DMS153 treated with DMSO at 0.1 percent for 48 hours (cell line): ENCODE measurements at regions not wholly inside any gene's neighbourhood (a gene's known extent, or its start where the extent isn't known, plus 50 kb on each side); places are given as distances from the start of the nearest gene placed in this dataset.

Source experiments
- DNase-seq: peaks from one replicate; lab custom pipeline; 2025; ENCODE audit not compliant: unreplicated experiment; lab: John Stamatoyannopoulos, UW

DNA sequence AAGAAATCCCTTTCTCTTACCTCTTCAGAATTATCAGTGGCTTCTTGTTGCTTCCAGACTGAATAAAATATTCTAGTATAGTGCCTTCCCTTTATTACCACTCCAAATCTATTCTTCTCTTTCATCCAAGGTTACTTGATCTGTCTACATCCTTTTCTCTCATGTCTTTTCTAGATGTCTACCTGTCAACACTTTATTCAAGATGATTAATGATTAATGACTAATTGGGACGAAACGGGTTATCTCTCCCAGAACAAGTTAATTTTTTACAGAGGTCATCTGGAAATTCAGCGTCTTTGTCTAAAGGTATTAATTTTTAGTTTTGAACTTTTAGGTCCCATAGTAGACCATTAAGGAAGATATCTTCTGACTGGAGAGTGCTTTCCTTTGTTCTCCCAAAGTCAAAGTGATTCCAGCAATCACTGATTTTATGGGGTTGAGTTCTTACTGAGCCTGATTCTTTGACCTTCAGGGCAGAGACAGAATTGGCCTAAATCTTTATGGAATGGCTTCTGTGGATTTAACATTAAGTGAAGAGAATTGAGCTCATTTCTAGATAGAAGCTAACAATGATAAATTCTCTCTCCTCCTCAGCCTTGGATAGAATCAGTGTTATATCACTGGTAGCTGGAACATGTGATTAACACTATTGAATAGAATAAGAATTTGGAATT is 335.4 kb upstream of the TEX13C start:
- DNase-seq = no peak

DNA sequence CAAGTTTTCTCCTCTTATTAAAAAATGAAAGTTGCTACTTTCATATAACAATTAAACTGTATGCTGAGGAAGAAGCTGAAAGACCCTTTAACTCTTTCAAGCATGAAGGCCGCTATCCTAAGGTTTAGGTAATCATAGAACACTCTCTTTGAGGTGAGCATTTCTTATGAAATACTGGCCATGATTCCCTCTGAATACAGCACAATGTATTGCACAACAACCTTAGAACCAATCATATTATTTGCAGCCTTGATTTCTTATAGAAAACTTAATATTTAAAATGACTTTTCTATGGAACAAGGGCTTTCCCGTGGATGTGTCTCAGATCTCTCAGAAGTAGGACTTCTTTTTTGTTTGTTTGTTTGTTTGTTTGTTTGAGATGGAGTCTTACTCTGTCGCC is 333.4 kb upstream of the TEX13C start:
- no peak for DNase-seq

DNA sequence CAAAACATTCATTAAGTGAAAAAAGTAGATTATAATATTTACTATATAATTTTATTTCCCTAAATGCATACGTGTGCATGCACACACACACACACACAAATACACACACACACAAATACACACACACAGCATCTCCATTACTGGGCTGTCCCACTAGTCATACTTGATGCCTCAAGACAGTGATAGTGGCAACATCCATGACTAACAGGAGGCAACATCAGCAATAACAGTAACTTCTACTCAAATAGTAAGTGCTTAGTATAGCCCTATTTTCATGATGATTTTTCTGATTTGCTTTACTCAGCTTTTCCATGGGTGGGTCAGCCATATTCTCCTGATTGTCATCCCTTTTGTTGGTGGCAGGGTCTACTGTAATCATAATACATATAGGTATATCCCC is 325.9 kb upstream of the TEX13C start:
- DNase-seq = no peak

DNA sequence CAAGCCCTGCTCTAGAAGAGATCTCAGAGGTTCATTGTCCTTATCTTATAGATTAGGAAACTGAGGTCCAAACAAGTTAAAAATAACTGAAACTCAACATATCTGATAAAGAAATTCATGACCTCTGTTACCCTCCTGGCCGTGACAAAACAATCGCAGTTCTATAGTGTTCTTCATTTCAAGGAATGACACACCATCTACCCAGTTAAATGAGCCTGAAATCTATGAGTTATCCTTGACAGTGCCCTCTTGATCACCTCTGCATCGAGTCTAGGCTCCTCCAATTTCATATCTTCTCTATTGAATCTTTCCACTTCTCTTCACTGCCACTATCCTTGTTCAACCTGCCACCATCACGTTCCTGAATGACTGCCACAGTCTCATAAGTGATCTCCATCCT is 325.3 kb upstream of the TEX13C start:
- no peak for DNase-seq

DNA sequence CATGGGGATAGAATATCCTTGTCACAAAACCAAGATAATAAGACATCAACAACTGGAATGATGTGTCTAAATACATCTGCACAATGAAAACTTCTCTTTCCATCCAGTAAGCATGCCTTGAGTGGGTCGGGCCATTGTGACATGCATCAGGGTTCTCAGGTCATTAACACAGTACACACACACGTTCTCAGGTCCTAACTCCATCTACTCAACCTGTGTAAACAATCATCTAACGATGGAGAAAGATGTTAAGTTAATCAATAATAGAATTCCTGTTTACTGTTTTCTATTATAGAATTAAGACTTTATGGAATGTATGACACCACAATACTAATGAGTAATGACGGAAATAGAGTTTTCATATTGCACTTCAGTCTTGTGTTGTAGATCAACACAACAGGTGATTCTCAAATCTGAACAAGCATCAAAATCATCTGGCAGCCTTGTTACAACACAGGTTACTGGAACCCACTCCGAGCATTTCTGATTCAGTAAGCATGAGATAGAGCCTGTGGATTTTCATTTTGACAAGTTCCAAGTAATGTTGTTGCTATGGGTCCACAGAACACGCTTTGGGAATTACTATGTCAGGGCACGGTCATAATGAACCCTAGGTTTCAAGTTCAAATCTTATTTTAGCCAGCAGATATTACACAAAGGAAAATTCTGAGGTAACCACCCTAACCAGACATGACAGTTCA is 315.8 kb upstream of the TEX13C start:
- no peak for DNase-seq

DNA sequence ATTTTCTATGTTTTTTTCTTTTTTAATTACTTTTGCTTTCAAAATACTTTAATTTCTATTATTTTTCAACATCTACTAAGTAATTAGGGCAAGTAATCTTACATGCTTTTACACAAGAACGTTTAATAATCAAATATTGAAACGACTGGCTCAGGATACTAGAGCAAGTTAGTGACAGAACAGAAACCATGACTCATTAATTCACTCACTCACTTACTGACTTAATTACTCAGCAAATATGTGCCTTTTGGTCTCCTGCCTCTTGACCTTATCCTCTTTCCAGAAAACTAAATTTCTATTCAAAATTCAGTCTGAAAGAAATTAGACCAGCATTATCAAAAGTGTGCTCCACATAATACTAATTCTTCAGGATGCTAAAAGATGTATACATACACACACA is 314.9 kb upstream of the TEX13C start:
- DNase-seq = no peak

DNA sequence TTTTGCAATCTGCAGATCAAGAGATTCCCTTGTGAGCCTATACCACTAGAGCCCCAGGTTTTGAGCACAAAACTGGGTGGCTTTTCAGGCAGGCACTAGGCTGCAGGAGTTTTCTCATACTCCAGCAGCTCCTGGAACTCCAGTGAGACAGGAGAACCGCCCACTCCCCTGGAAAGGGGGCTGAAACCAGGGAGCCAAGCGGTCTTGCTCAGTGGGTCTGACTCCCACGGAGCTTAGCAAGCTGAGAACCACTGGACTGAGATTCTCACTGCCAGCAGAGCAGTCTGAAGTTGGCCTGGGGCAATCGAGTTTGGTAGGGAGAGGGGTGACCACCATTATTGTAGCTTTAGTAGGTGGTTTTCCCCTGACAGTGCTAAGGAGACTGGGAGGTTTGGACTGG is 313.8 kb upstream of the TEX13C start:
- no peak for DNase-seq

DNA sequence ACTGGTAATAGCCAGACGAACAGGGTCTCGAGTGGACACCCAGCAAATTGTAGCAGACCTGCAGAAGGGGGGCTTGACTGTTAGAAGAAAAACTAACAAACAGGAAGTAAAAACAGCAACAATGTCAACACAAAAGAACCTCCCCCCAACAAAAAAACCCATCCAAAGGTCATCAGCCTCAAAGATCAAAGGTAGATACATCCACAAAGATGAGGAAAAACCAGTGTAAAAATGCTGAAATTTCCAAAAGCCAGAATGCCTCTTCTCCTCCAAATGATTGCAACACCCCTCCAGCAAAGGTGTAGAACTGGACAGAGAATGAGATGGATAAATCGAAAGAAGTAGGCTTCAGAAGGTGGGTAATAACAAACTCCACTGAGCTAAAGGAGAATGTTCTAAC is 313.0 kb upstream of the TEX13C start:
- DNase-seq = no peak

DNA sequence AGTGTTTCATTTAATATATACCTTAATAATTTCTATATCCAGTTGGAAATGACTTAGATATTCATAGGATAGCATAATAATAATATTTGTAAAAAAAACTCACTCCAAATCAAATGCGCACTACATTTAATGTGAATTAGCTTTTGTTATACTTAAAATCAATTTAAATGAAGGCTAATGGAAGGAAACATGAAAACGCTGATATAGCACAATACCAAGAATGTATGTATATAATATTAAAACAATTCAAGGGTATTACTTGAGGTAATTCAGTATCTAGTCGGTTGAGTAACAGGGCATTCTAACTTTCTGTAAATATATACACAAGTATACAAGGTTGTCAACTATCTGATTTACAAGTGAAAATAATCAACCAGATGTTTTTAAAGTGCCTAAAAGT is 307.1 kb upstream of the TEX13C start:
- no peak for DNase-seq

DNA sequence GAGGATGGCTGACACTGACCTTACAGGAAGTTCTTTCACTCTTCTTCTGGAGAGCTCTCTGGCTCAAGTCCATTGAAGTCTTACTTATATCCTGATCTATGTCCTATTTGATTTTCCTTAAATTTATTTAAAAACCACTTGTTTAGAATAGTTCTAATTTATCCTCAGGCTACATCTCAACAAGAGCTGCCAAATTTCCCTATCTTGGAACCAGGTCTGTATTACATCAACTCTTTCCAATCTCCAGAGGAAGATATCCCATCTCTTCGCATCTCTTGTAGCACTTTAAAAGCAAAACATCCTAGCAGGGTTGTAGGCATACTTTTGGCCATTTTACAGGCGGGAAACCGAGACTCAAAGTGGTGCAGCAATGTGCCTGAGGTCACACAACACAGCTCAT is 290.5 kb upstream of the TEX13C start:
- DNase-seq = no peak
